Eye (tissue), 1 donor: ENCODE measurements at regions not wholly inside any gene's neighbourhood (a gene's known extent, or its start where the extent isn't known, plus 50 kb on each side); places are given as distances from the start of the nearest gene placed in this dataset.
A peak's percentile ranks its signal among the peaks of the same experiment; 100 is the strongest.

Experiments used
- DNase-seq: peaks from one replicate; pipeline ENCODE4 v3.0.0-alpha.2; 2015

DNA sequence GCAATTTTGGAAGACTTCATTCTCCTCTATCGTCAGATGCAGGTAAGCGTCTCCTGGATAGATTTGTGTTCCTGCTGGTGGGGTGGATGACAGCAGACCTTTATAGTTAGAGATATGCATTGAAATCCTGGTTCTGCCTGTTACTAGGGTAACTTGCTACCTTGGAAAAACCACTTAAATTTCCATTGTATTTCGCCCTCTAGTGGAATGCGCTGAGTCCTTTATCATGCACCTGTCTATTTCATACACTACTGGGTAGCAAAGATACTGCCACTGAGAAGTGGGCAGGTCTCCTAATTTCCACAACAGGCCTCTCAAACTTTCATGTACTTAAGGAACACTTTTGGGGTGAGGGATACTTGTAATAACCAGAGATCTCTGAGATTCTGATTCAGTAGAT lies 209.5 kb upstream of the SUCLG2 start:
- DNase-seq: no peak

DNA sequence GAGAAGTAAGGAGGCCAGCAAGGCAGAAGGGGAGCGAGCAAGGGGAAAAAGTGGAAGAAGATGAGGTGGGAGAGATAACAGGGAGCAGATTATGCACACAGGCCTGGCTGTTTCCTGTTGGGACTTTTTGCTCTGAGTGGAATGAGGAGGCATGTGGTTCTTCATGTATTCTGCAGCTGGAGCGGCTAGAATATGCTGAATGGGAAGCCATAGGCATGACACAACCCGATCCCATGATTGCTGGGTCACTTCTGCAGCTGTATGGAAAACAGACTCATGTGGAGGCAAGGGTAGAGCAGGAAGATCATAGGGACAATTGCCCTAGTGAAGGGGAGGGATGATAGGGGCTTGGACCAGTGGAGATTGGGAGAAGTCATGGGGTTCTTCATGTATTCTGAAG lies 206.0 kb upstream of the SUCLG2 start:
- no peak for DNase-seq

DNA sequence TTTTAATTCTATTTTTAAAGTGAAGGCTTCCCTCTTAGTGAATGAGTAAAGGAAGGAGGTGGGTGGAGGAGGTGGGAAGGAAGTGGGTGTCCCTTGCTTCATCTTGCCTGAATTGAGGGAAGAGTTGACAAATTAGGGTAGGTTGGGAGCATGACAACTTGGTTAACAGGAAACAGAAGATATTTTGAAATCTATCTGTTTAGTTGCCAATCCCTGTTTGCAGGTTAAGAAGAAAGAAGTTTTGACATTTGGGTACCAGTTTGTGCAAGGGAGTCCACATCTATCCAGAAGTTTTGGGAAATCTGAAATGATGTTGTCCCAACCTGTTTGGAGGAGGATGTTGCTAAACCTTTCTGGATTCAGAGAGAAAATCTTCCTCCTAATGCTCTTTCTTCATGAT lies 204.1 kb upstream of the SUCLG2 start:
- no peak for DNase-seq

DNA sequence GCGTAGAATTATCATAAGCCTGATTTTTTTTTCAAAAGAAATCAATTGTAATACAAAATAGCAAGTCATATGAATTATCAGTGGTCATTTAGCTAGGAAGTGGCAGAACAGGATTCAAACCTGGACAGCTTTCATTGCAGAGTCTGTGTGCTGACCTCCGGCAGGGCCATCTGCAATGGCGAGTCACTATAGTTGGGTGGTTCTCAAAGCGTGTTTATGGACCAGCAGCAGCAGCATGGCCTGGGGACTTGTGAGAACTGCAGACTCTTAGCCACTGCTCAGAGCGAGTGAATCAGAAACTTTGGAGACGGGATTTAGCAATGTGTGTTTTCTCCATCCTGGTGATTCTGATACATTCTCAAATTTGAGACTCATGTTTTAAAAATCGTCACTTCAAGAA lies 202.3 kb upstream of the SUCLG2 start:
- no peak for DNase-seq

DNA sequence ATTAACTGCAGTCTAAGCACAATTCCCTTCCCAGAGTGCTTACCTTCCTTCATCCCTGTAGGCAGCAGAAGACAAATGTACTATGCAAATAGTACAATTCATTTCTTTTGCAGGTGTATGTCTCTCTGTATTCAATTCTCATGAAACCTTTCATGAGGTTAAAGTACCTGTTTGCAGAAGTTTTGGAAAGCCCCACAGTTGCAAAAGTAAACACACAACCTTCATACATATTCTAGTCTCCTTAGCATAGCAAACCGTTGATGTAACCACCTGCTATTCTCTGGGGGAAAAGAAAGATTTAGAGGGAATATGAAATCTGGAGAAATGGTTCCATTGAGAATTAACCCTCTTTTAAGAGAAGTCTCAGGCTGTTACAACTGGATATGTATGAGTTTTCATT lies 200.3 kb upstream of the SUCLG2 start:
- no peak for DNase-seq

DNA sequence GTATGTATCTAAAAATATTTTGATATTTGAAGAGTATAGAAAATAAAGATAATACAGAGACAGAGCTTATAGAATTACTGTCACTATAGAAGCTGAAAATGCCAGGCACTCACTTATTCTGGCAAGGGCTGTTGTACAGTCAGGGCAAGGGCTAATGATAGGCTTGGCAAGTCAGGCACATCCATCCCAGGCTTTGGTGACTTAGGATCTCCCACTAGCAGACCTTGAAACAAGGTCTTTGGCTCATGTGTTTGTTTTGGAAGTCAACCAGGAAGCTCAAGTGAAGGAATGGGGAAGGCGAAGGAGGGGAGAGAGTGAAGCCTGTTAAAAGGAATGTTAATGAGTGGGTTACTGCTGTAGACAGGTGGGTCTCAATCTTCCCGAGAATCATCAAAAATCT lies 199.1 kb upstream of the SUCLG2 start:
- DNase-seq: no peak

DNA sequence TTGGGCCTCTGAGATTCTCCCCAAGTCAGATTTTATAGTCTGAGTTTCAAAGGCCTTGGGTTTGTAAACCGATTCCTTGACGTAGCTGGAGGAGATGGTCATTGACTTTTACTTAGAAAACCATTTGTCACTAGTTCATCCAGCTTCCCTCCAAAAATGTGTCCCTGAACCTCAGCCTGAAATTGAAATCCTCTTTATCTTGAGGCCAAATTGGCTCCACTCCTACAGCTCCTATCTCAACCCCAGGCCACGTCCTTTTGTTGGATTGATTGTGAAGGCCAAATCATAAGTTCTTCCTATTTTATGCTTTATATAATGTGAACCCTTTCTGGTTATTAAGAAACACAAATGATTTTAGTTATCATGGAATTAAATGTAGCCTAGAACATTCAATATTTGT lies 193.9 kb upstream of the SUCLG2 start:
- no peak for DNase-seq

DNA sequence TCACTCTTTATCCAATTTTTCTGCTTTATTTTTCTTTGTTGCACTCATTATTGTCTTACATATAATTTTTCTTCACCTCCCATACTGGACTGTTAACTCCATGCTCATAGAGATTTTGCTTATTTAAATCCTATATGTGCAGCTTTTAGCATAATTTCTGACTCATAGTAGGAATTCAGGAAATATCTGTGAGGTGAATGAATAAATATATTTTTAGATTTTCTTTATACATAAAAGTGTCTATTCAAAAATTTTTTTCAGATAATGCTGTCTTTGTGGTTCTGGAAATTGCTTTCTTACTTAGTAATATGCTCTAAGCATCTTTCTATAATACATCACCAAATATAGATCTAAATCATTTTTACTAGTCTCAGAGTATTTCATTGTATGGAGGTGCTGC lies 191.8 kb upstream of the SUCLG2 start:
- no peak for DNase-seq

DNA sequence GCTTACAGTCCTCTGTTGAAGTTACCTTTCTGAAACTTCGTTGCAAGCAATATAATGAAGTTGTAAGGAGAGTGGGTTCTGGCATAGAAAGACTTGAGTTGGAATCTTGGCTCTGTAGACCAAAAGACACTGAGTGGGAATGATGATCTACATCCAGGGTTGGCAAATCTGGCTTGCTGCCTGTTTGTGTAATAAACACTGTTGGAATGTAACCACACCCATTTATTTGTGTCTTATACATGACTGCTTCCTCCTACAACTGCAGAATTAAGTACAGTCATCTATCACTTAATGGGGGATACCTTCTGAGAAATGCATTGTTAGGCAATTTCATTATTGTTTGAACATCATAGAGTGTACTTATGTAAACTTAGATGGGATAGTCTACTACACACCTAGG lies 178.4 kb upstream of the SUCLG2 start:
- DNase-seq: no peak

DNA sequence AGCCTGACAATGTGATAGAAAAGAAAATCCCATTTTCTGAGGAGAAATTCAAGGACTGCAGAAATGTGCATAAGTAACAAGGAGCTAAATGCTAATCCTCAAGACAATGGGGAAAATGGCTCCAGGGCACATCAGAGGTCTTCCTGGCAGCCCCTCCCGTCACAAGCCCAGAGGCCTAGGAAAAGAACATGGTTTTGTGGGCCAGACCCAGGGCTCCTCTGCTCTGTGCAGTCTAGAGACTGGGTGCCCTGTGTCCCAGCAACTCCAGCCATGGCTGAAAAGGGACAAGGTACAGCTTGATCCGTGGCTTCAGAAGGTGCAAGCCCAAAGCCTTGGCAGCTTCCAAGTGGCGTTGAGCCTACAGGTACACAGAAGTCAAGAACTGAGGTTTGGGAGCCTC lies 176.8 kb upstream of the SUCLG2 start:
- DNase-seq: no peak

DNA sequence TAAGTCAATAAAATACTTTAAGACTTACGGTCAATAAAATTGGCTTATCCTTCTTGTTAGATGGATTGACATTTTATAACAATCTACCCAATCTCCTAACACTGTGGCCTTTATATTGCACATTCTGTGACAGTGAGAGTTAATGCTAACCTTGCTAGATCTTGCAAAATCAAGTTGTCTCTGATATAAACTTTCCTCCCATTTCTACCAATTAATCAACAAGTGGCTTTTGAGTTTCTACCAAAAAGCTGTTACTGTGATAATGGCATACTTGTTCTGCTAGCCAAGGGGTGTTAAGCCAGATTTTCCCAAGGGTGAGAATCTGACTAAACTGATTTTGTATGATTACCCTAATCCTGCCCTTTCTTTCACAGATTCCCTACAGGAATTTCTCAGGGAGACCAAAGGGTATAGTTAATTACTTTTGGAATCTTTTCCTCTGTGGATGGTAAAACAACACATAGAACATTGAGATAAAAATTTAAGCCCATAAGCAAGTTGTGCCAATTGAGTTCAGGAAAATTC lies 174.1 kb upstream of the SUCLG2 start:
- DNase-seq: no peak

DNA sequence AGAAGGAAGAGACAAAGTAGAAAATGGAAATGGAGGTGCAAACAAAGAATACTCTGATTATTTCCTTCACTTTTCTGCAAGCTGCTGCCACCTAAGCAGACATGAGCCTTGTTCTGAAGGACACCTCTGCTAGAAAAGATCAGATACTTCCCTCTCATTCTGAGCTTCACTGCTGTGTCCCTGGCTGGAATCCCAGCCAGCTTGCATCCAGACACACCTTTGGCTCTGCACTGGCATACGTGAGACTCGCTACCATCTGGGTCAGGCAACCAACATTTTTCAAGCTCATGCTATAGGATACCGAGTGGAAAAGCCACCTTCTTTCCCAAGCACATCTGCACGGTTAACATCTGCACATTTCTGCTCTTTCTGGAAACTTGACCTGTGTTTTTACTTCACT lies 166.7 kb upstream of the SUCLG2 start:
- no peak for DNase-seq

DNA sequence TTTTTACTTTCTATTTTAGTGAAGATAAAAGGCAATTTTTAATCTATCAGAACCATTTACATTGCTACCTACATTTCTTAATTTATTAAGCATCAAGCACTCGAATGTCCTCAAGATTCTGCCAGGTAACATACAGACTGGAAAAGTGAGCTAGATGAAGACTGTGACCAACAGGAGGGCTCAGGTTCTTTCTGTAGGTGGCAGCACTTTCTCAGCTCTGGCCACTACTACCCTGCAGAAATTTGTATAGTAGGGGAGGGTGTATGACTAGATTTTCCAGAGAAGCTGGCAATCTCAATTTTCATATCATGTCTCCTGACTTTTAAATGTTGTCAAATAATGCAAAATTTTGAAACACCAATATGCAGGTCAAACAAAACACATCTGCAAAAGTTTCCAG lies 165.0 kb upstream of the SUCLG2 start:
- DNase-seq: no peak

DNA sequence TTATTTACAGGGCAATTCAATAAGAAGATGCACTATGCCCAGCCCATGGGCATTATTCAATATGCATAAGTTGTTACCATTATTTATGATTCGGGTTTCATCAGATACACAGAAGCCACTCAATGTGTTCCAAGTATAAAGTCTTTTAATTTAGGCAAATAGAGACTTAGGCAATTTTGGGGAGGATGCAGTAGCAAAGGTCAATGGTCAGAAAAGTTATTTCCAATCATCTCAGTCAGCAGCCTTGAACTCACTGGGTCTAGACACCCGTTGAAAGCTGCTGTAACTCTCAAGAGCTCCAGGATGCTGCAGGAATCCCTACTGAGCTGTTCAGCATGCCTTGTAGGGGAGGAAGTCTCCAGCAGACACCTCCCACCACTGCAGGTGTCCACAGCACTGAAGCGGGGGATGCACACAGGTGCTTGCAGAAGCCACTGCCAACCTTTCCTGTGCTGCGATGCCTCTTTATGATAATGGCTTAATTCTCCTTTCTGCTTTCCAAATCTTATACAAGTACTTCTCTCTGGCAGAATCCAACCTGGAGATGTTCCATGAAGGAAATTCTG lies 155.0 kb upstream of the SUCLG2 start:
- DNase-seq: no peak

DNA sequence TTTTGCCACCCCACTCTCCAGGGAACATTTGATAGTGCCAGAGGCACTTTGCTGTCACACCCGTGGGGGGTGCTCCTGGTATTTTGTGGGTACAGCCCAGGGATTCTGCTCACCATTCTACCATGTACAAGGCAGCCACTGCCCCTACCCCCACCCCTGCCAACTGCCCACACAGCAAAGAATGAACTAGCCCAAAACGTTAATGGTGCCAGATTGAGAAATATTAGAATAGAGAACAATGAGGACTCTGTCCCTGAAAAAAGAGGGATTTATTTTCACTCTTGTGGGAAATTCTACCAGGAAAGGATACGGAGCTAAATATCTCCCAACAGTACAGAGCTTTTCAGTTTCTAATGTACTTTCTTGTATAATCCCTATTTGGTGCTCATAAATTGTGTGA lies 154.5 kb upstream of the SUCLG2 start:
- no peak for DNase-seq

DNA sequence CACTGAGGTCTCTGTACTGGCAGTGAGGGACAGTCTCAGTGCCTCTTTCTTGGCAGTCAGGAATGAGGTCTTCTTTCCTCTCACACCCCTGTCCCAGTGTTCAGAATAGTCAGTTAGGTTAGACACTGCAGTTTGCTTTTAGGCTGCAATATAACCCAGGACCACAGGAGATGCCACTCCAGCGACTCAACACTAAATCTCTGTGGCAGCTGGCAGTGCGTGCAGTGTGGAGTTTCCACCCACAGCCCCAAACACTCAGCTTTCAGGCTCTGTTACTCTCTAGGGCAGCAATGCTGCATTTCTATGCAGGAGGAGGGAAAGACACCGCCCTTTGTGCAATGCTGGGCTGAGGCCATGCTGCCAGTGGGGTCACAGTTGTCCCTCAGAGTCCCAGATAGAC lies 150.2 kb upstream of the SUCLG2 start:
- DNase-seq: no peak

DNA sequence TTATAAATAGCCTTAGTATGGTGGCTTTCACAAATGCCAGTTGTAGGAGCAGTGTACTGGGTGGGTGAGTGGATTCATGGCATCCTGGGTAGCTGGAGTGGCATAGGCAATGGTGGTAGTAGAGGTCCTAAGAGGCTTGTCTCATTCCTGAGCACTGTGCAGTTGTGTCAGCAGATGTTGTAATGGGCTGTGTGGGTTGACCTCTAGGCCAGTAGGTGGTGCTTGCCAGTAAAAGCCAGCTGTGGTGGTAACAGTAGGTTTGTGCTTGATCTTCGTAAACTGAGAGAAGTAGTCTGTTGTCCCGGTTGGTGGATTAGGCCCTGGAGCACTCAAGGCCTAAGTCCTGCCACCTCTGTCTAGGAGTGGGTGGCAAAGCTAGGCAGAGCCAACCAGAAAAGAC lies 149.7 kb upstream of the SUCLG2 start:
- no peak for DNase-seq

DNA sequence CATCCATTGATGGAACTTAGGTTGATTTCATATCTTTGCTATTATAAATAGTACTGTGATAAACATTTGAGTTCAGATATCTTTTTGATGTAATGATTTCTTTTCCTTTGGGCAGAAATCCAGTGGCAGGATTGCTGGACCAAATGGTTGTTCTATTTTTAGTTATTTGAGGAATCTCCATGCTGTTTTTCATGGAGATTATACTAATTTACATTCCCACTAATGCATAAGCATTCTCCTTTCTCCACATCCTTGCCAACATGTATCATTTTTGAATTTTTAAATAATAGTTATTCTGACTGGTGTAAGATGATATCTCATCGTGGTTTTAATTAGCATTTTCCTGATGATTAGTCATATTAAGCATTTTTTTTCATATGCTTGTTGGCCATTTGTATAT lies 144.0 kb upstream of the SUCLG2 start:
- no peak for DNase-seq

DNA sequence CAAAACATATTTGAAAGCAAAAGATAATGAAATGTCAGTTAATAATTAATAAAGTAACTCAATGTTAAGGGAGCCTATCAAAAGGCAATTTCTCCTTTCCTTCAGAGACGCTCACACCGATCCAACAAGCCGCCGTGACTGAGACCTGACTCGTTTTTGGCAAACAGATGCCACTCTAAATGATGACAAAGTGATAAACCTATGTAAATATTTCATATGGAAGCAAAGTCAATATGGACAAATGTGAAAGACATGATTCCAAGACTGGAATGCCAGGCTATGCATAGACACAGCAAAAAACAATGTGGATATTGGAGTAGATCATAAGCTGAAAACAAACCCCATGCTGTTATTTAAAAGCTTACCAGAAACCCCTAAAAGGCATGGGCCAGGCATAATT lies 137.2 kb upstream of the SUCLG2 start:
- DNase-seq: no peak

DNA sequence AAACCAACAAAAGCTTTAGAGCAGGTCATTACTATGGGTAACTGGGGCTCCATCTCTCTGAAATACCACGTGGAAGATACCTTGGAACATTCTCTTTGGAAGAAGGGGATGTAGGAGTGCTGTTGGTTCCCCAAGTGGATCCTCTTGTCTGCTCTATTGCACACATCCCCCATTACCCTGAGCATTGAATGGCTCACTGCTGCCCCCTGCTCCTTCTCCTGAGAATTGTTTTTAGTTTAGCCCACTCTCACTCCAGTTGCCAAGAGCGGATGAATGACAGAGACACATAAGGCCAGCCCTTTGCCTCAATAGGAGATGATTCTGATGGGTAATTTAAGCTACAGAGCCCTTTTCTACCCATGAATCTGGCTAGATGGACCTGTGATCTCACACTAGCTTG lies 135.6 kb upstream of the SUCLG2 start:
- peak; percentile 49 for DNase-seq

DNA sequence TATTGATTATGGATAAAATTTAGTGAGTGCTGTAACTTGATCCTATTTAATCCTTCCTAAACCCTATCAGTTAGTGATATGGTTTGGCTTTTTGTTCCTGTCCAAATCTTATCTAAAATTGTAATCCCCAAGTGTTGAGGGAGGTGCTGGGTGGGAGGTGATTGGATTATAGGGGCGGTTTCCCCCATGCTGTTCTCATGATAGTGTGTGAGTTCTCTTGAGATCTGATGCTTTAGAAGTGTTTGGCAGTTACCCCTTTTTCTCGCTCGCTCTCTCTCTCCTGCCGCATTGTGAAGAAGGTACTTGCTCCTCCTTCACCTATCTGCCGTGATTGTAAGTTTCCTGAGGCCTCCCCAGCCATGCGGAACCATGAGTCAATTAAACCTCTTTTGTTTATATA lies 134.0 kb upstream of the SUCLG2 start:
- no peak for DNase-seq

DNA sequence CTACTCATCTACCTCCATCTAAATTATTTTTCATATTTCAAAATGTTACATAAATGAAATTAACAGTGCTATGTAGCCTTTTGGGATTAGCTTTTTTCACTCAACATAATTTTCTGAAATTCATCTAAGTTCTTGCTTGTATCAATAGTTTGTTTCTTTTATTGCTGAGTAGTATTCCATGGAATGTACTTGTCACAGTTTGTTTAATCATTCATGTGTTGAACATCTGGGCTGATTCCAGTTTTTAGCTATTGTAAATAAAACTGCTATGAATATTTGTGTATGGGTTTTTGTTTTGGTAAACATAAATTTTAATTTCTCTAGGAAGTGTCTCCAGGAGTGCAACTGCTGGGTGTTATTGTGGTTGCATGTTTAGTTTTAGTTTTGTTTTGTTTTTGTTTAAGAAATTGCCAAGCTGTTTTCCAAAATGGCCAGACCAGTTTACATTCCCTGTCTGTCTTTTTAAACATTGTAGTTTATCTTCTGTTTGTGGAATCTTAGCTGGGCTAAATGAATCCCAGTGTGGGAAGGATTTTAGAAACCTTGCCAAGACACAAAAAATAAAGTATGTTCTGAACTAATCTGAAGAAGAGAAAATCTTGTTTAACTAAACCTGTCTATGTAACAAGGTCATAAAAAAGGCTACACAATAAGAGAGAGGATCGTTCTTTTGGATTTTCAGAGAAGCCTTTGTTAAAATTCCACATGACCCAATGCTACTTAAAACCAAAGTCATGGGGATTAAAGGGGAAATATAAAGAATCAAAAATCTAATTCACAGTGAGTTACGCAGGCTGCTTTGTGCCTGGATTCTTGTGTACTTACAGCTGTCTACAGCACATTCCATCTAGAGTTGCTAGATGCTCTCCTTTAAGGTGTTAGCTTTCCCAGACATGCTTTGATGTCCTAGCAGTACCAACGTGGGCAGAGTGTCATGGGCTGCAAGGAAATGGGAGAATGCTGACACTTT lies 129.2 kb upstream of the SUCLG2 start:
- DNase-seq: peak; percentile 12

DNA sequence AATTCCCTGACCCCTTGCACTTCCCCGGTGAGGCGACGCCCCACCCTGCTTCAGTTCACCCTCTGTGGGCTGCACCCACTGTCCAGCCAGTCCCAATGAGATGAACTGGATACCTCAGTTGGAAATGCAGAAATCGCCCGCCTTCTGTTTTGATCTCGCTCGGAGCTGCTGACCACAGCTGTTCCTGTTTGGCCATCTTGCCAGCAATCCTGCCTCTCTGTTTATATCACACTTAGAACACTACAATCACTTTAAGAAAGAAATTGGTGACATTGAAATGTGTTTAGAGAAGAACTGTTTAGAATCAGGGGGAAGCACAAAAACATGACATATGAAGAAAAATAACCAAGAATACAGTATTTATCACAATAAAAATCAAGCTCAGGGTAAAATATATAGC lies 127.5 kb upstream of the SUCLG2 start:
- no peak for DNase-seq

DNA sequence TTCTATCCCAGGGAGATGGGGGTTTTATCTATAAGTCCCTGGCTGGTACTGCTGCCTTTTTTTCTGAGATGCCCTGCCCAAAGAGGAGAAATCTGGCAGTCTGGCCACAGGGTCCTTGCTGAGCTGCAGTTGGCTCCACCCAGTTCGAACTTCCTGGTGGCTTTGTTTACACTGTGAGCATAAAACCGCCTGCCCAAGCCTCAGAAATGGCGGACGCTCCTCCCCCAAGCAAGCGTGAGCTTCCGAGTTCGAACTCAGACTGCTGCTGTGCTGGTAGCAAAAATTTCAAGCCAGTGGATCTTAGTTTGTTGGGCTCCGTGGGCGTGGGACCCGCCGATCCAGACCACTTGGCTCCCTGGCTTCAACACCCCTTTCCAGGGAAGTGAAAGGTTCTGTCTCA lies 126.8 kb upstream of the SUCLG2 start:
- DNase-seq: no peak

DNA sequence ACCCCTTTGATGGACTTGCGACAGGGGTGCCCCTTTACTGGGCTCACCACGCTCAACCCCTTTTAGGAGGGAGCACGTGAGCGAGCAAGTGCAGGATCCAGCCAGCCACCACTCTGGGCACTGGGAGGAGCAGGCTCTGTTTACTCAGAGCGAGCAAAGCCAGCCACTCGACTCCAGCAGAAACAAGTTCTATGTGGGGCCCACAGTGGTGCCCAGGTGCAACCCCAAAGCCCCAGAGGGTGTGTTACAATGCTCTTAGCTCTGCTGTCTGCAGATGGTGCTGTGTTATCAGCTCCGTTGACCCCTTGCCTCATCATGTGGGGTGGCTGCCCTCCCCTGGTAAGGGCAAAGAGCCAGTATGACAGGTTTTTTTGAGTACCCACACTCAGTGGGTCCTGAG lies 120.3 kb upstream of the SUCLG2 start:
- no peak for DNase-seq
